ENCODE measurements at regions not wholly inside any gene's neighbourhood (a gene's known extent, or its start where the extent isn't known, plus 50 kb on each side); places are given as distances from the start of the nearest gene placed in this dataset.

- no peak overlapping the region for H3K27ac Mint-ChIP-seq
- no peaks in the 10 kb centered on the region for H3K4me1 Mint-ChIP-seq
- no peak overlapping the region for H3K27ac ChIP-seq (ENCODE audit: low read depth)
- H3K79me2 ChIP-seq (replicated peaks; ENCODE audit: insufficient read depth): no peaks in the 10 kb centered on the region
- no peak overlapping the region for H3K4me3 ChIP-seq
- H3K4me3 Mint-ChIP-seq: no peak overlapping the region
- H3K4me1 ChIP-seq (ENCODE audit: insufficient read depth): no peaks in the 10 kb centered on the region
- no peak overlapping the region for H3K4me2 ChIP-seq
- H3K27me3 ChIP-seq (ENCODE audit: insufficient read depth): no peaks in the 10 kb centered on the region
- no peak for ATAC-seq
- no peaks in the 10 kb centered on the region for H3K36me3 Mint-ChIP-seq (ENCODE audit: low read depth)
- H3K9me3 Mint-ChIP-seq: no peaks in the 10 kb centered on the region
- no peaks in the 10 kb centered on the region for H4K20me1 ChIP-seq (replicated peaks; ENCODE audit: insufficient read depth)
- H3F3A ChIP-seq (replicated peaks; ENCODE audit: low read depth): no peaks in the 10 kb centered on the region
- TF ChIP-seq ETS1 (IDR thresholded peaks at IDR 0.05): no peak
- no peak for TF ChIP-seq CREB1 (CRISPR knock-in tag; IDR thresholded peaks at IDR 0.05; ENCODE audit: low read depth)
- TF ChIP-seq ZNF462 (CRISPR knock-in tag; IDR thresholded peaks at IDR 0.05): no peak
- TF ChIP-seq EZH2 (IDR thresholded peaks at IDR 0.05; ENCODE audit: low read depth, unreplicated experiment): no peak
- no peak for TF ChIP-seq REST (IDR thresholded peaks at IDR 0.05; ENCODE audit: unreplicated experiment)
- TF ChIP-seq JUNB (IDR thresholded peaks at IDR 0.05; ENCODE audit: unreplicated experiment): no peak
- TF ChIP-seq NANOG (IDR thresholded peaks at IDR 0.05; ENCODE audit: borderline replicate concordance): no peak
- H3K27me3 Mint-ChIP-seq (ENCODE audit: insufficient read depth, low read depth, poor library complexity): no peaks in the 10 kb centered on the region
- H3K36me3 ChIP-seq (ENCODE audit: insufficient read depth): no peaks in the 10 kb centered on the region
- H2AFZ ChIP-seq: no peak overlapping the region
- no peaks in the 10 kb centered on the region for H3K9me2 ChIP-seq (ENCODE audit: insufficient read depth)
- no peak for DNase-seq (ENCODE audit: low spot score)
Measured at GRCh38 chr18:32520771-32521170, 50.1 kb upstream of the GAREM1 start.

Data from GM23338 (cell line).